DOHH2 (cell line): ENCODE measurements at regions not wholly inside any gene's neighbourhood (a gene's known extent, or its start where the extent isn't known, plus 50 kb on each side); places are given as distances from the start of the nearest gene placed in this dataset.

Experiments
- CTCF ChIP-seq: fragments of 200-600 bp; sonication (generic); IDR thresholded peaks from one replicate; pipeline ENCODE4 v1.5.1; 2014; ENCODE audit warnings: antibody characterized with exemption, mild to moderate bottlenecking, low read depth, low read length; ENCODE audit not compliant: poor library complexity, severe bottlenecking
- EZH2phosphoT487 ChIP-seq: fragments of 200-600 bp; sonication (generic); IDR thresholded peaks from 2 replicates; pipeline ENCODE4 v1.6.1; 2017; ENCODE audit warnings: borderline replicate concordance, mild to moderate bottlenecking, antibody characterized with exemption, low read length, moderate library complexity, mixed read lengths

GRCh38 chr4:111475001-111475400, 670.3 kb upstream of the FAM241A start:
- peak; percentile 17 for TF ChIP-seq CTCF
- TF ChIP-seq EZH2phosphoT487: no peak
